ENCODE measurements at regions not wholly inside any gene's neighbourhood (a gene's known extent, or its start where the extent isn't known, plus 50 kb on each side); places are given as distances from the start of the nearest gene placed in this dataset.

DNA sequence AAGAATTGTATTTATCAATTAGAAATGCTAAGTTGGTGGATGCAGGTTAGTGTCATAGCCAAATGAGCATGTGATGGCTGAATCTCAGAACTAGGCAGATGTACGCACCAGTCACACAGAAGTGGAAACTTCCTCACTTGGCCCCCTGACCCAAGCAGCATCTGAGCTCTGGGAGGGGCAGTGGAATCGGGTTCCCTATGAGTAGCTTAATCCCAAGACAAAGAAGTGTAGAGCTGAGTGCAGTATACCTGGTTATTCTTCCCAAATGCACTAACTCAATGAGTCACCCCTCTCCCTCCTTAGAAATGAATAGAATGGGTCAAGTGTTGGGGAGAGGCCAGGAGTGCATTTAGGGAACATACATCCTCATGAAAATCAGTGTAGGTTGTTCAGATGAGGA is 224.6 kb downstream of the FAT3 start:
- no peak for DNase-seq

DNA sequence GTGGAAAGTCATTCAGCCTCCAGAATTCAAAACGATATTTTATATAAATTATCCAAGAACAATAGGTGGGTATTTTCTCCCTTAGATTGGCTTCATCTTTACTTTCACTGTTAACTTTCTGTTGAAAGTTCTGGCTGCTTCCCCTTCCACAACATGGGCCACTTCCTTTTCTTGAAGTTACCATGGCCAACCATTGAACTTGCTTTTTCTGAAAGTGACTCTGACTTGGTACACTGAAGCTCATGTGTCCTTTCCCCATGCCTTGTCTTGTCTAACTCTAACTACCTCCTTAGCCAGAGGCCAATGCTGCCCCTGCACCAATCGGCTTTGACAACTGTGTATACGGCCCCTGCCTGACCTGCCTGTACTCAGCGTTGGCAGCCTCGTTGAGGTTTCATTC is 225.2 kb downstream of the FAT3 start:
- 73% methylated on average over 5 of the region's 5 CpGs for WGBS (ENCODE audit: low lambda C conversion rate)
- Histone ChIP-seq H3K4me1 (ENCODE audit: control insufficient read depth in 1 of 2, insufficient read depth in 2 of 2, low read depth in 1 of 2, low read length in 1 of 2) (peaks cover 0 to 4% of the 10 kb centered on the region in 2 experiments; a peak in 2 of 4 replicates), H4K20me1 (ENCODE audit: insufficient read depth) (no peaks in the 10 kb centered on the region)
- no peak for TF ChIP-seq USF1 (IDR thresholded peaks at IDR 0.05; ENCODE audit: borderline replicate concordance, low read depth)
- TF ChIP-seq SIN3A (IDR thresholded peaks at IDR 0.05; ENCODE audit: borderline replicate concordance, low read depth, low read length): no peak
- no peak for TF ChIP-seq IRF3 (IDR thresholded peaks at IDR 0.05; ENCODE audit: low read depth, low read length)
- TF ChIP-seq GABPA (IDR thresholded peaks at IDR 0.05; ENCODE audit: low read depth): no peak
- no peak for TF ChIP-seq FOXJ3 (CRISPR knock-in tag; IDR thresholded peaks at IDR 0.05)
- TF ChIP-seq TCF12 (IDR thresholded peaks at IDR 0.05): no peak
- TF ChIP-seq USF2 (IDR thresholded peaks at IDR 0.05; ENCODE audit: borderline replicate concordance, low read depth, low read length): no peak
- TF ChIP-seq EZH2phosphoT487 (IDR thresholded peaks at IDR 0.05; ENCODE audit: borderline replicate concordance, low read depth): no peak
- TF ChIP-seq EP300 (IDR thresholded peaks at IDR 0.05; ENCODE audit: borderline replicate concordance in 1 of 2, low read depth in 1 of 2, low read length in 1 of 2): no peak
- no peak for TF ChIP-seq NFIC (IDR thresholded peaks at IDR 0.05; ENCODE audit: borderline replicate concordance)
- no peak for TF ChIP-seq GATA2 (CRISPR knock-in tag; IDR thresholded peaks at IDR 0.05)
- no peak for TF ChIP-seq FOXM1 (IDR thresholded peaks at IDR 0.05; ENCODE audit: low read depth)
- no peak for TF ChIP-seq NRF1 (IDR thresholded peaks at IDR 0.05; ENCODE audit: low read depth, low read length)

More for the DNA sequence above, 224.6 kb downstream of the FAT3 start:
- POLR2A ChIA-PET: no interaction called here
- Histone ChIP-seq H3K36me3 (replicated peaks in 1 of 2; ENCODE audit: control insufficient read depth in 1 of 2, insufficient read depth in 2 of 2, low read length in 1 of 2) (no peaks in the 10 kb centered on the region), H3F3A (replicated peaks; ENCODE audit: insufficient read depth) (peaks cover 13% of the 10 kb centered on the region), H3K79me2 (ENCODE audit: insufficient read depth) (no peaks in the 10 kb centered on the region), H3K4me1 (ENCODE audit: control insufficient read depth in 1 of 2, insufficient read depth in 2 of 2, low read depth in 1 of 2, low read length in 1 of 2) (peaks cover 0 to 4% of the 10 kb centered on the region in 2 experiments; a peak in 2 of 4 replicates), H3K27me3 (ENCODE audit: insufficient read depth) (no peaks in the 10 kb centered on the region), H4K20me1 (ENCODE audit: insufficient read depth) (no peaks in the 10 kb centered on the region), H3K27ac (ENCODE audit: low read depth in 2 of 2, low read length in 1 of 2) (no peak overlapping the region), H3K9ac (no peak overlapping the region), H3K4me3 (ENCODE audit: low read depth in 2 of 2, low read length in 1 of 2) (no peak overlapping the region), H2AFZ (ENCODE audit: low read depth) (no peak overlapping the region), H3K9me2 (no peaks in the 10 kb centered on the region), H3K9me3 (no peaks in the 10 kb centered on the region), H3K4me2 (no peak overlapping the region)
- TF ChIP-seq TCF12 (IDR thresholded peaks at IDR 0.05) (no peak), CHD2 (IDR thresholded peaks at IDR 0.05; ENCODE audit: low read length, partially characterized antibody) (no peak), USF1 (IDR thresholded peaks at IDR 0.05; ENCODE audit: borderline replicate concordance, low read depth) (no peak), YY1 (IDR thresholded peaks at IDR 0.05; ENCODE audit: low read depth) (no peak), NRF1 (IDR thresholded peaks at IDR 0.05; ENCODE audit: low read depth, low read length) (no peak), FOSL2 (IDR thresholded peaks at IDR 0.05; ENCODE audit: borderline replicate concordance, low read depth) (no peak), GATA2 (CRISPR knock-in tag; IDR thresholded peaks at IDR 0.05) (no peak)
- TF ChIP-seq, protein P1, sequence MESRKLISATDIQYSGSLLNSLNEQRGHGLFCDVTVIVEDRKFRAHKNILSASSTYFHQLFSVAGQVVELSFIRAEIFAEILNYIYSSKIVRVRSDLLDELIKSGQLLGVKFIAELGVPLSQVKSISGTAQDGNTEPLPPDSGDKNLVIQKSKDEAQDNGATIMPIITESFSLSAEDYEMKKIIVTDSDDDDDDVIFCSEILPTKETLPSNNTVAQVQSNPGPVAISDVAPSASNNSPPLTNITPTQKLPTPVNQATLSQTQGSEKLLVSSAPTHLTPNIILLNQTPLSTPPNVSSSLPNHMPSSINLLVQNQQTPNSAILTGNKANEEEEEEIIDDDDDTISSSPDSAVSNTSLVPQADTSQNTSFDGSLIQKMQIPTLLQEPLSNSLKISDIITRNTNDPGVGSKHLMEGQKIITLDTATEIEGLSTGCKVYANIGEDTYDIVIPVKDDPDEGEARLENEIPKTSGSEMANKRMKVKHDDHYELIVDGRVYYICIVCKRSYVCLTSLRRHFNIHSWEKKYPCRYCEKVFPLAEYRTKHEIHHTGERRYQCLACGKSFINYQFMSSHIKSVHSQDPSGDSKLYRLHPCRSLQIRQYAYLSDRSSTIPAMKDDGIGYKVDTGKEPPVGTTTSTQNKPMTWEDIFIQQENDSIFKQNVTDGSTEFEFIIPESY (IDR thresholded peaks at IDR 0.05; ENCODE audit: borderline replicate concordance, low read depth): no peak
- TF ChIP-seq, protein P2, sequence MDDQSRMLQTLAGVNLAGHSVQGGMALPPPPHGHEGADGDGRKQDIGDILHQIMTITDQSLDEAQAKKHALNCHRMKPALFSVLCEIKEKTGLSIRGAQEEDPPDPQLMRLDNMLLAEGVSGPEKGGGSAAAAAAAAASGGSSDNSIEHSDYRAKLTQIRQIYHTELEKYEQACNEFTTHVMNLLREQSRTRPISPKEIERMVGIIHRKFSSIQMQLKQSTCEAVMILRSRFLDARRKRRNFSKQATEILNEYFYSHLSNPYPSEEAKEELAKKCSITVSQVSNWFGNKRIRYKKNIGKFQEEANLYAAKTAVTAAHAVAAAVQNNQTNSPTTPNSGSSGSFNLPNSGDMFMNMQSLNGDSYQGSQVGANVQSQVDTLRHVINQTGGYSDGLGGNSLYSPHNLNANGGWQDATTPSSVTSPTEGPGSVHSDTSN (IDR thresholded peaks at IDR 0.05): no peak
- WGBS (ENCODE audit: low lambda C conversion rate): 74% methylated on average over 2 of the region's 2 CpGs
- CTCF ChIA-PET: interaction anchor here (0.7 kb wide), 1 partner anchor 31 kb away, joined by 3 read pairs; no protein-coding TSS in a partner anchor

More for the DNA sequence above, 225.2 kb downstream of the FAT3 start:
- no peak overlapping the region for H3K4me2 ChIP-seq
- H3K9ac ChIP-seq: no peak overlapping the region
- H3K9me3 ChIP-seq: no peaks in the 10 kb centered on the region
- H3K9me2 ChIP-seq: no peaks in the 10 kb centered on the region
- peaks cover 16% of the 10 kb centered on the region for H3F3A ChIP-seq (replicated peaks; ENCODE audit: insufficient read depth)
- H3K27ac ChIP-seq (ENCODE audit: low read depth in 2 of 2, low read length in 1 of 2): no peak overlapping the region
- DNase-seq: no peak
- H3K27me3 ChIP-seq (ENCODE audit: insufficient read depth): no peaks in the 10 kb centered on the region
- ChIA-PET POLR2A (no interaction called here), CTCF (interaction anchor here (0.7 kb wide), 1 partner anchor 31 kb away, joined by 3 read pairs; no protein-coding TSS in a partner anchor)
- no peak overlapping the region for H2AFZ ChIP-seq (ENCODE audit: low read depth)
- no peak overlapping the region for H3K4me3 ChIP-seq (ENCODE audit: low read depth in 2 of 2, low read length in 1 of 2)
- H3K36me3 ChIP-seq (replicated peaks in 1 of 2; ENCODE audit: control insufficient read depth in 1 of 2, insufficient read depth in 2 of 2, low read length in 1 of 2): no peaks in the 10 kb centered on the region
- no peaks in the 10 kb centered on the region for H3K79me2 ChIP-seq (ENCODE audit: insufficient read depth)

All from SK-N-SH (cell line).